MCF 10A (cell line): ENCODE measurements at regions not wholly inside any gene's neighbourhood (a gene's known extent, or its start where the extent isn't known, plus 50 kb on each side); places are given as distances from the start of the nearest gene placed in this dataset.

ENCODE experiments used
- BruUV-seq: library from RNA; stranded (reverse); fragments of 400-500 nt; replicated peaks from 2 replicates; lab custom pipeline; 2021; lab: Mats Ljungman, UMichigan
- CTCF ChIA-PET: fragments of 300-600 bp; sonication (Branson Sonifier 250); formaldehyde crosslinking; extraction: SDS; loops from one replicate; lab custom pipeline; 2021; ENCODE audit warnings: antibody characterized with exemption, inconsistent platforms; lab: Yijun Ruan, JAX
- POLR2A ChIA-PET: fragments of 300-600, 350-650 bp; sonication (Branson Sonifier 250); formaldehyde crosslinking; extraction: SDS; loops from one replicate; lab custom pipeline; 2020; ENCODE audit warnings: antibody characterized with exemption, inconsistent platforms; lab: Yijun Ruan, JAX
- DNase-seq: peaks from one replicate; pipeline ENCODE4 v3.0.0-alpha.2; 2018; ENCODE audit not compliant: unreplicated experiment
- H3K27ac Mint-ChIP-seq: one replicate; pipeline ENCODE4 v1.8.0; 2022; ENCODE audit warnings: mild to moderate bottlenecking, low read depth, mixed read lengths; ENCODE audit not compliant: unreplicated experiment
- H3K27me3 Mint-ChIP-seq: one replicate; pipeline ENCODE4 v1.8.0; 2022; ENCODE audit warnings: mixed read lengths; ENCODE audit not compliant: insufficient read depth, unreplicated experiment
- H3K36me3 Mint-ChIP-seq: one replicate; pipeline ENCODE4 v1.8.0; 2022; ENCODE audit warnings: mild to moderate bottlenecking, moderate library complexity, mixed read lengths; ENCODE audit not compliant: insufficient read depth, unreplicated experiment
- H3K4me1 Mint-ChIP-seq: one replicate; pipeline ENCODE4 v1.8.0; 2022; ENCODE audit warnings: mixed read lengths; ENCODE audit not compliant: insufficient read depth, unreplicated experiment
- H3K4me3 Mint-ChIP-seq: one replicate; pipeline ENCODE4 v1.8.0; 2022; ENCODE audit warnings: mild to moderate bottlenecking, moderate library complexity, mixed read lengths; ENCODE audit not compliant: unreplicated experiment
- H3K9me3 Mint-ChIP-seq: one replicate; pipeline ENCODE4 v1.8.0; 2022; ENCODE audit warnings: mixed read lengths; ENCODE audit not compliant: unreplicated experiment
- intact Hi-C: fragments of 100-400 bp; cut with micrococcal nuclease; formaldehyde crosslinking; loops from 2 replicates; pipeline ENCODE4 v1.14.1; 2022
- TF ChIP-seq, protein P1 (sequence below): fragments of 200-600 bp; IDR thresholded peaks from one replicate; pipeline ENCODE4 v1.8.0; 2022; ENCODE audit warnings: antibody characterized with exemption, mild to moderate bottlenecking; ENCODE audit not compliant: unreplicated experiment

DNA sequence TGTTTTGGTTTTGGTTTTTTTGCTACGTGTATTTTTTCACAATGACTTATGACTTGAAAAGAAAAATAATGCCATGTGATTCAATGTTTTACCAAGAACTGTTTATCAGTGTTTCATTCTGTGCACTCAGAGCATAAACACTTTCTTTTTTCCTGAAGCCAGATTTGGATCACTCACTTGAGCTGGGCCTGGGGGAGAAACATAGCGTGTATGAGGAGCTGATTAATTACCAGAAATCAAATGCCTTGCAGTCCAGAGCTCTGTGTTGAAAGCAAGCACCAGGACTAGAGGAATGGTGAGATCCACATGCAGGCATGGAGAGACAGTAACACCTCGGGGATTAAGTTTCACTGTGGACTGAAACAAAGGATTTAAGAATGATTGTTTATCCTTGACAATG, 642.1 kb upstream of the ADGRL2 start:
- CTCF ChIA-PET, result interaction anchor here (0.6 kb wide), 1 partner anchor 391 kb away, joined by 3 read pairs; no protein-coding TSS in a partner anchor
- no peaks in the 10 kb centered on the region for H3K9me3 Mint-ChIP-seq
- DNase-seq, result no peak
- peak overlapping the region; percentile 73 for H3K27ac Mint-ChIP-seq
- no TSS peak for BruUV-seq
- TF ChIP-seq, protein P1, sequence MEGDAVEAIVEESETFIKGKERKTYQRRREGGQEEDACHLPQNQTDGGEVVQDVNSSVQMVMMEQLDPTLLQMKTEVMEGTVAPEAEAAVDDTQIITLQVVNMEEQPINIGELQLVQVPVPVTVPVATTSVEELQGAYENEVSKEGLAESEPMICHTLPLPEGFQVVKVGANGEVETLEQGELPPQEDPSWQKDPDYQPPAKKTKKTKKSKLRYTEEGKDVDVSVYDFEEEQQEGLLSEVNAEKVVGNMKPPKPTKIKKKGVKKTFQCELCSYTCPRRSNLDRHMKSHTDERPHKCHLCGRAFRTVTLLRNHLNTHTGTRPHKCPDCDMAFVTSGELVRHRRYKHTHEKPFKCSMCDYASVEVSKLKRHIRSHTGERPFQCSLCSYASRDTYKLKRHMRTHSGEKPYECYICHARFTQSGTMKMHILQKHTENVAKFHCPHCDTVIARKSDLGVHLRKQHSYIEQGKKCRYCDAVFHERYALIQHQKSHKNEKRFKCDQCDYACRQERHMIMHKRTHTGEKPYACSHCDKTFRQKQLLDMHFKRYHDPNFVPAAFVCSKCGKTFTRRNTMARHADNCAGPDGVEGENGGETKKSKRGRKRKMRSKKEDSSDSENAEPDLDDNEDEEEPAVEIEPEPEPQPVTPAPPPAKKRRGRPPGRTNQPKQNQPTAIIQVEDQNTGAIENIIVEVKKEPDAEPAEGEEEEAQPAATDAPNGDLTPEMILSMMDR, result no peak
- no peak overlapping the region for H3K4me3 Mint-ChIP-seq
- H3K27me3 Mint-ChIP-seq, result no peaks in the 10 kb centered on the region
- no peaks in the 10 kb centered on the region for H3K36me3 Mint-ChIP-seq
- H3K4me1 Mint-ChIP-seq, result peaks cover 17% of the 10 kb centered on the region
- intact Hi-C loops, result no loop called here
- POLR2A ChIA-PET, result interaction anchor here (0.6 kb wide), 1 partner anchor 30 kb away, joined by 3 read pairs; no protein-coding TSS in a partner anchor

DNA sequence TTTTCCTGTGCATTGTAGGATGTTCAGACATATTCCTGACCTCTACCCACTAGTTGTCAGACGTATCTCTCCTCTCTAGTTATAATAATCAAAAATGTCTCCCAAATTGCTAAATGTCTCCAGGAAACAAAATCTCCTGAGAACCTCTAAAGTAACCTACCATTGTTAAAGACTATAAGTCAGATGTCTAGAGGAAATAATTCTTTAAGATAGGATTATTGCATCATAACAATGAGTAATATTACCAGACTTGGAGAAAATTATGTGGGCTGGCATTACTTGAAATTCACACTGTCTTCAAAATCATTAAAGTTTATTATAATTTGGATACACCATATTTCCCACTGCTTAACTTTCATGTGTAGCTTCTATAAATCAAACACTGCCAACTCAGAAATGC, 643.0 kb upstream of the ADGRL2 start:
- POLR2A ChIA-PET, result no interaction called here
- TF ChIP-seq, protein P1, result no peak
- H3K27me3 Mint-ChIP-seq, result no peaks in the 10 kb centered on the region
- H3K4me1 Mint-ChIP-seq, result peaks cover 17% of the 10 kb centered on the region
- H3K4me3 Mint-ChIP-seq, result no peak overlapping the region
- CTCF ChIA-PET, result interaction anchor here (1.1 kb wide), 1 partner anchor 679 kb away, joined by 3 read pairs; no protein-coding TSS in a partner anchor
- H3K27ac Mint-ChIP-seq, result no peak overlapping the region
- peak; percentile 44 for DNase-seq
- intact Hi-C loops, result no loop called here
- no peaks in the 10 kb centered on the region for H3K36me3 Mint-ChIP-seq
- BruUV-seq, result no TSS peak
- H3K9me3 Mint-ChIP-seq, result no peaks in the 10 kb centered on the region

DNA sequence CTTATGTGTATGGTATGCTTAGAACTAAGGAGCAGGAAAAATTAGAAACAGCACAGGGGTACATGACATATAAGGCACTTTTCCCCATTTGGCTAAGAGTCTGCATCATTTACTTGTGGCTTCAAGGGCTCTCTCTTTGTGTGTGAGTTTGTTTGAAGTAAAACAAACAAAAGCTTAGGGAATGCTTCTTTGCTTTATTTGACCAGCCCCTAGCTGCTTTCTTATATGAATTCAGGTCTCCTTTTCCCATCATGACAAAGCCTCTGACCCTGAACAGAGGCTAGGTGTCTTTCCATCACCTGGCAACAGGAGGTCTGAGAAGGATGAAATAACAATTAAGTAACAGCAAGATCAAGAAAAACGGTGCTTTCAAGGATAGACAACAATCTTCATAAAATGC, 643.8 kb upstream of the ADGRL2 start:
- no peaks in the 10 kb centered on the region for H3K9me3 Mint-ChIP-seq
- intact Hi-C loops, result no loop called here
- BruUV-seq, result no TSS peak
- H3K27ac Mint-ChIP-seq, result no peak overlapping the region
- H3K27me3 Mint-ChIP-seq, result no peaks in the 10 kb centered on the region
- H3K4me1 Mint-ChIP-seq, result peaks cover 17% of the 10 kb centered on the region
- DNase-seq, result no peak
- H3K4me3 Mint-ChIP-seq, result no peak overlapping the region
- CTCF ChIA-PET, result interaction anchor here (1.1 kb wide), 1 partner anchor 679 kb away, joined by 3 read pairs; no protein-coding TSS in a partner anchor
- POLR2A ChIA-PET, result no interaction called here
- H3K36me3 Mint-ChIP-seq, result no peaks in the 10 kb centered on the region
- TF ChIP-seq, protein P1, result no peak

DNA sequence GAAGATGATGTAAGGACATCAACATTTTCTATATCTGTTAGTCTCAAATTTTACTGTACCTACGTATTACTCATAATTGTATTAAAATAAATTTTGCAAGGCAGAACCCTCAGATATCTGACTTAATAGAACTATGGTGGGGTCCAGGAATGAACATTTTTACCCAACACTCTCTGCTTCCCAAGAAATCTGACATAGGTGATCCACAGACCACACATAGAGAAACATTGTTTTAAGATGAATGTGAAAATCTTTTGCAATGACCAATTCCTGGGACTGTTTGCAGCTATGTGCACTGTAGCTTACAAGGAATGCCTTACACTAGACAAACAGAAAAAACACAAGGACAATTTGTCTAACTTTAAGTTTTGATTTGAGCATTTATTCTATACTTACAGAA, 645.6 kb upstream of the ADGRL2 start:
- TF ChIP-seq, protein P1, result no peak
- Mint-ChIP-seq H3K9me3 (no peaks in the 10 kb centered on the region), H3K36me3 (no peaks in the 10 kb centered on the region), H3K27ac (no peak overlapping the region), H3K27me3 (no peaks in the 10 kb centered on the region), H3K4me1 (peaks cover 30% of the 10 kb centered on the region), H3K4me3 (no peak overlapping the region)
- CTCF ChIA-PET, result no interaction called here
- intact Hi-C loops, result no loop called here
- BruUV-seq, result no TSS peak
- DNase-seq, result no peak
- POLR2A ChIA-PET, result interaction anchor here (1.2 to 1.7 kb wide), 2 partner anchors 12 kb away, joined by 3 read pairs; no protein-coding TSS in a partner anchor
